ENCODE measurements at regions not wholly inside any gene's neighbourhood (a gene's known extent, or its start where the extent isn't known, plus 50 kb on each side); places are given as distances from the start of the nearest gene placed in this dataset.

DNA sequence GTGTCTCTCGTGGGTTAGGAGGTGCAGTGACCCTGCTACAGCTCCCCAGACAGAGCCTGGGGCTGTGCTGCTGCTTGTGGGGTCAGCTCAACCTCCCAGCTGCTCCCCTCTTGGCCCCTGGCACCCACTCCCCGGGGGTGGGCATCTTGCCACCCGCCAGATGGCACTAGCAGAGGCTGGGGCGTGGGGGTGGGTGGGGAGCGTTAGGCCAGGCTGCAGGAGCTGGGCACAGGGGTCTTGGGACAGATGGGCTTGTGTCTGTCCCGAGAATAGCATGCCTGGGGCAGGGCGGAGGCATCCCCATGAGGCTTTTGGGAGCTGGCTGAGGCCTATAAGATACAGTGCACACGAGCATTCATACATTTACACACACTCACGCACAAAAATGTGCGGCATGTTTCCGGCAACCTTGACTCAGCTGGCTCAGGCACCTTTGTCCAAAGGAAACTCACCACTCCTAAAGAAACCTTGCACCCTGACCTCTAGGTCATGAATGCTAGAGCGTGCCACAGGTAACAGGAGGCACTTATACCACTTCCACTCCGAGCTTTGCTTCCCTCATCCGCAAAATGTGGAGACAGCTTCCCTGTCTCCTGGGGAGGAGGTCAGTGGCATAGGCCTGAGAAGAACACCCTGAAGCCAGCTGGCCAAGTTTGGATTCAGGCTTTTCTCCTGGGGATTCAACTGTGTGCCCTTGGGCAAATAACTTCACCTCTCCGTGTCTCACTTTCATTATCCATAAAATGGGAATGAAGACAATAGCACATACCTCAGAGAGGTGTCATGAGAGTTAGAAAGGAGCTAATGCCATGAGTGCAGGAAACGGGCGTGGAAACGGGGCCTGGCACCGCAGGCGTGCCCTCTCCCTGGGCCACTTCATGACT, 78.9 kb upstream of the LHX1 start:
- Histone ChIP-seq H3K36me3 (ENCODE audit: insufficient read depth, insufficient read length, low read length) (no peaks in the 10 kb centered on the region), H3K27me3 (ENCODE audit: insufficient read depth, insufficient read length) (no peaks in the 10 kb centered on the region), H3K4me3 (ENCODE audit: insufficient read length, low read depth) (no peak overlapping the region), H3K9me3 (ENCODE audit: insufficient read depth, low read length) (no peaks in the 10 kb centered on the region), H3K9ac (ENCODE audit: insufficient read length, low read depth) (peak overlapping the region; percentile 8), H3K4me1 (ENCODE audit: insufficient read depth, insufficient read length) (peaks cover 6% of the 10 kb centered on the region)
- no peak for DNase-seq (ENCODE audit: low read depth, low spot score)
- TF ChIP-seq ZNF274 (IDR thresholded peaks at IDR 0.05; ENCODE audit: low read depth, low read length) (no peak), YY1 (IDR thresholded peaks at IDR 0.05; ENCODE audit: insufficient read depth, insufficient read length) (no peak), SUZ12 (IDR thresholded peaks at IDR 0.05; ENCODE audit: extremely low read depth, insufficient read depth, insufficient read length) (no peak)

DNA sequence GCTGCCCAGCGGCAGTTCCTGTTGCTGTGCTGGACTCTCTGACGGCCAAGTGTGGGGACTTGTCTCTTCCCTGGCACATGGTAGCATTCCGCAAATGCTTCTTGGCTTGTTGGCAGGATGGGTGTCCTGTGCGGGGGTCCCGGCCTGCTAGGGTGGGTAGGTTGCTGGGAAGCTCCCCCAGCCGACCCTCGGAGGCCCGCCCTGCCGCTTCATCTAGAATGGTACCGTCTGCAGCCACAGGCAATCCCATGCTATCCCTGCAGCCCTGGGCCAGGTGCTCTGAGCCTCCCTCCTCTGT, 78.3 kb upstream of the LHX1 start:
- H3K9me3 ChIP-seq (ENCODE audit: insufficient read depth, low read length), result no peaks in the 10 kb centered on the region
- no peak for DNase-seq (ENCODE audit: low read depth, low spot score)
- no peaks in the 10 kb centered on the region for H3K36me3 ChIP-seq (ENCODE audit: insufficient read depth, insufficient read length, low read length)
- H3K9ac ChIP-seq (ENCODE audit: insufficient read length, low read depth), result peak overlapping the region; percentile 8
- no peak overlapping the region for H3K4me3 ChIP-seq (ENCODE audit: insufficient read length, low read depth)
- no peak for TF ChIP-seq YY1 (IDR thresholded peaks at IDR 0.05; ENCODE audit: insufficient read depth, insufficient read length)
- no peak for TF ChIP-seq SUZ12 (IDR thresholded peaks at IDR 0.05; ENCODE audit: extremely low read depth, insufficient read depth, insufficient read length)
- TF ChIP-seq ZNF274 (IDR thresholded peaks at IDR 0.05; ENCODE audit: low read depth, low read length), result no peak
- H3K27me3 ChIP-seq (ENCODE audit: insufficient read depth, insufficient read length), result no peaks in the 10 kb centered on the region
- H3K4me1 ChIP-seq (ENCODE audit: insufficient read depth, insufficient read length), result peaks cover 6% of the 10 kb centered on the region

DNA sequence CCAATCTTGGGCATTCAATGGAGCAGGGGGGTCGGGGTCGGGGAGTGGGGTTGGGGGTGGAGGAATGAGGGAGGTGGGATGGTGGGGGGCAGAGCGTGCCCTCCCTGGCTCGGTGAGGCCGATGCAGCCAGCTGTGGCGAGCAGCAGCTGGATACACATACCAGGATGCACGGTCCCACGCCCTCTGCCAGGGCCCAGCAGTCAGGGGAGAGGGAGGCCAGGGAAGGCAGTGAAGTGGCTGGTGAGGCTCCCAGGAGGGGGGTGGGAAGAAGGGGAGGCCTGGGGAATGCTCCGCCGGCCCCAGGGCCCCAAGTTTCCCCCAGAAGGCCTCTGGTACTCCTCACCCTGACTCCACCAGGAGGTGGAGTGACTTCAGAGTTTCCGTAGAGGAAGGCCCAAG, 77.6 kb upstream of the LHX1 start:
- H3K4me3 ChIP-seq (ENCODE audit: insufficient read length, low read depth), result no peak overlapping the region
- TF ChIP-seq YY1 (IDR thresholded peaks at IDR 0.05; ENCODE audit: insufficient read depth, insufficient read length) (no peak), ZNF274 (IDR thresholded peaks at IDR 0.05; ENCODE audit: low read depth, low read length) (no peak), SUZ12 (IDR thresholded peaks at IDR 0.05; ENCODE audit: extremely low read depth, insufficient read depth, insufficient read length) (no peak)
- H3K9me3 ChIP-seq (ENCODE audit: insufficient read depth, low read length), result no peaks in the 10 kb centered on the region
- no peaks in the 10 kb centered on the region for H3K36me3 ChIP-seq (ENCODE audit: insufficient read depth, insufficient read length, low read length)
- DNase-seq (ENCODE audit: low read depth, low spot score), result no peak
- no peaks in the 10 kb centered on the region for H3K27me3 ChIP-seq (ENCODE audit: insufficient read depth, insufficient read length)
- peaks cover 4% of the 10 kb centered on the region for H3K4me1 ChIP-seq (ENCODE audit: insufficient read depth, insufficient read length)
- H3K9ac ChIP-seq (ENCODE audit: insufficient read length, low read depth), result no peak overlapping the region

DNA sequence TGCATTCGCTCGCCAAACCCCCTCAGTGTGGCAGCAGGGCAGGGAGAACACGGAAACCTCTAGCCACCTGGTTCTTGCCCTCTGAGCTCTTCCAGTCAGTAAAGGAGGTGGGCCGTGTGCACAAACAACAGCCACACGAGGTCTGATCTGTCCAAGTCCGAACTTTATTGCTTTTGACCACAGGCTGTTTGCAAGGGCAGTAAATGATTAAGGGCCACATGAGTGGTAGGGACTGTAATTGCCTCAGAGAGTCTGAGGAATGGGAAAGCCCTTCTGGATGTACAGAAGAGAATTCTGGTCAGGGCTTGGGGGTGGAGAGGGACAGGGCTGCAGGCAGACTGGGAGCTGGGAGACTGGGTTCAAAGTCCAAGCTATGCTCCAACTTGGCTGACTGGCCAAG, 75.7 kb upstream of the LHX1 start:
- Histone ChIP-seq H3K4me1 (ENCODE audit: insufficient read depth, insufficient read length) (no peaks in the 10 kb centered on the region), H3K4me3 (ENCODE audit: insufficient read length, low read depth) (no peak overlapping the region), H3K9me3 (ENCODE audit: insufficient read depth, low read length) (no peaks in the 10 kb centered on the region), H3K36me3 (ENCODE audit: insufficient read depth, insufficient read length, low read length) (no peaks in the 10 kb centered on the region), H3K9ac (ENCODE audit: insufficient read length, low read depth) (no peak overlapping the region), H3K27me3 (ENCODE audit: insufficient read depth, insufficient read length) (no peaks in the 10 kb centered on the region)
- no peak for TF ChIP-seq SUZ12 (IDR thresholded peaks at IDR 0.05; ENCODE audit: extremely low read depth, insufficient read depth, insufficient read length)
- TF ChIP-seq YY1 (IDR thresholded peaks at IDR 0.05; ENCODE audit: insufficient read depth, insufficient read length), result no peak
- TF ChIP-seq ZNF274 (IDR thresholded peaks at IDR 0.05; ENCODE audit: low read depth, low read length), result no peak
- no peak for DNase-seq (ENCODE audit: low read depth, low spot score)

DNA sequence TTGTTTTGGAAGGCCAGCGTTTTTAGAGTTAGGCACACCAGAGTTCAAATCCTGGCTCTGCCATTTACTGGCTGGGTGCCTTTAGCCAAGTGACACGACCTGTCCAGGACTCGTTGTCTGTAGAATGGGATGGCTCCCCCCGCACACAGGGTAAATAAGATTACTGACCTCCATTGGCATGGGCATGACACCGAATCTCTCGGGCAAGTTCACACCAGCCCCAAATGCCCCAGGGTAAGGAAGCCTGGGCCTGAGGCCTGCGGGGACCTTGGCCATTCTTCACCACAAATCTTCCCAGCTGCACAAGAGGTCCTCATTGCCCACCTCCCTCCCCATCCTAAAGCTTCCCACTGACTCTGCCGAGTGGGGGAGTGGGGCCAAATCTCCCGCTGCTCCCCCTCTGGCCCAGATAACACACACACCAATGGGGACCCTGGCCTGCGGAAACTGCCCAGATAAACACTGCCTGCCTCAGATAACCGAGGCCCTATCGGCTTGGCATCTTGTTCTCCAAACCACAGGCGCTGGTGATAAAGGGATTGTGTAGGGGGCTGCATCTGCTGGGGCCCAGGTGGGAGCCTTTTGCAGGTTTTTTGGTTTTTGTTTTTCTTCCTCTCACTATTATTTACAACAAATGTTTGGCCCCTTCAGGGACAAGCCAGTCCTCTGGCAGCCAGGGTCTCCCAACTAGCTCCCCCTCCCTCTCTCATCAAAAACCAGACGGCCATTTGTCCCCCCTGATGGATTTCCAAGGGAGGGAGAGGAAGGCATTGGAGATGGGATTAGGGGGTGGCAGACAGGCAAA, 75.0 kb upstream of the LHX1 start:
- no peak for DNase-seq (ENCODE audit: low read depth, low spot score)
- H3K9ac ChIP-seq (ENCODE audit: insufficient read length, low read depth), result no peak overlapping the region
- no peak overlapping the region for H3K4me3 ChIP-seq (ENCODE audit: insufficient read length, low read depth)
- no peaks in the 10 kb centered on the region for H3K4me1 ChIP-seq (ENCODE audit: insufficient read depth, insufficient read length)
- no peaks in the 10 kb centered on the region for H3K36me3 ChIP-seq (ENCODE audit: insufficient read depth, insufficient read length, low read length)
- H3K9me3 ChIP-seq (ENCODE audit: insufficient read depth, low read length), result no peaks in the 10 kb centered on the region
- no peaks in the 10 kb centered on the region for H3K27me3 ChIP-seq (ENCODE audit: insufficient read depth, insufficient read length)
- TF ChIP-seq SUZ12 (IDR thresholded peaks at IDR 0.05; ENCODE audit: extremely low read depth, insufficient read depth, insufficient read length) (no peak), ZNF274 (IDR thresholded peaks at IDR 0.05; ENCODE audit: low read depth, low read length) (no peak), YY1 (IDR thresholded peaks at IDR 0.05; ENCODE audit: insufficient read depth, insufficient read length) (no peak)

DNA sequence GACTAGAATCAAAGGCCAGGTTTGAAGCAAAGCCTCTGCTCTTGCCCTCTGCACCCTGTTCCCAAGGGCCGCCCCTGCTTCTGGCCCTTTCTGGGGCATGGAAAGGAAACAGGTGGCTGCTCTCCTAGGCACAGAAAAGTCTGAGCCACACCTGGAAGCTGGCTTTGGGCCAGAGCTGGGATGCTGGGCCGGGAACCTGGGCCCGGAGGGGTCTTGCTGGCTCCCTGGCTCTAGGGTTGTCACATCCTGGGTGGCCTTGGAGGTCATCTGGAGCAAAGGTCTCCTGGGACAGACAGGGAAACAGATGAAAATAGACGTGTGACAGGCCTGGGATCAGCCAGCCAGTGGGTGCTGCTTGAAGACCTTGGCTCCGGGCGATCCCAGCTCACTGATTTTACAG, 74.1 kb upstream of the LHX1 start:
- Histone ChIP-seq H3K36me3 (ENCODE audit: insufficient read depth, insufficient read length, low read length) (no peaks in the 10 kb centered on the region), H3K27me3 (ENCODE audit: insufficient read depth, insufficient read length) (no peaks in the 10 kb centered on the region), H3K4me3 (ENCODE audit: insufficient read length, low read depth) (no peak overlapping the region), H3K9me3 (ENCODE audit: insufficient read depth, low read length) (no peaks in the 10 kb centered on the region), H3K4me1 (ENCODE audit: insufficient read depth, insufficient read length) (no peaks in the 10 kb centered on the region), H3K9ac (ENCODE audit: insufficient read length, low read depth) (no peak overlapping the region)
- DNase-seq (ENCODE audit: low read depth, low spot score), result no peak
- TF ChIP-seq YY1 (IDR thresholded peaks at IDR 0.05; ENCODE audit: insufficient read depth, insufficient read length), result no peak
- no peak for TF ChIP-seq SUZ12 (IDR thresholded peaks at IDR 0.05; ENCODE audit: extremely low read depth, insufficient read depth, insufficient read length)
- TF ChIP-seq ZNF274 (IDR thresholded peaks at IDR 0.05; ENCODE audit: low read depth, low read length), result no peak

Measured in NT2/D1 (cell line).